ENCODE measurements at regions not wholly inside any gene's neighbourhood (a gene's known extent, or its start where the extent isn't known, plus 50 kb on each side); places are given as distances from the start of the nearest gene placed in this dataset.

DNA sequence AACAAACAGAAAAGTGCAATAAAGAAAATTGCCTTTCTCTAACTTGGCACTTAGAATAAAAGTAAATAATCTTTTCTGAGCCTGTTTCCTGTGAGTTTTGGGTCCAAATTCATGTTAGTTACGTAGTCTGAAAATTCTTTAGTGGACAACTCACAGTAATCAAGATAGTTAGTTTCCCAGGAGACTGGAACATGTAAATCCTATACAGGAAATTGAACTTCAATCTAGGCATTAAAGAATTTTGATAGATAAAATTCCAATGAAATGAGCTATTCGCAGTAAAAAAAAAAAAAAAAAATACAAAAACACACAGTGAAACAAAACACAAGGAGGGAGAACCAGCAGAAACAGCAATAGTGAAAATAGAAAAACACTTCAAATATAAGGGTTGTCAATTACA, 83.8 kb upstream of the REG3G start:
- TF ChIP-seq, protein P1, sequence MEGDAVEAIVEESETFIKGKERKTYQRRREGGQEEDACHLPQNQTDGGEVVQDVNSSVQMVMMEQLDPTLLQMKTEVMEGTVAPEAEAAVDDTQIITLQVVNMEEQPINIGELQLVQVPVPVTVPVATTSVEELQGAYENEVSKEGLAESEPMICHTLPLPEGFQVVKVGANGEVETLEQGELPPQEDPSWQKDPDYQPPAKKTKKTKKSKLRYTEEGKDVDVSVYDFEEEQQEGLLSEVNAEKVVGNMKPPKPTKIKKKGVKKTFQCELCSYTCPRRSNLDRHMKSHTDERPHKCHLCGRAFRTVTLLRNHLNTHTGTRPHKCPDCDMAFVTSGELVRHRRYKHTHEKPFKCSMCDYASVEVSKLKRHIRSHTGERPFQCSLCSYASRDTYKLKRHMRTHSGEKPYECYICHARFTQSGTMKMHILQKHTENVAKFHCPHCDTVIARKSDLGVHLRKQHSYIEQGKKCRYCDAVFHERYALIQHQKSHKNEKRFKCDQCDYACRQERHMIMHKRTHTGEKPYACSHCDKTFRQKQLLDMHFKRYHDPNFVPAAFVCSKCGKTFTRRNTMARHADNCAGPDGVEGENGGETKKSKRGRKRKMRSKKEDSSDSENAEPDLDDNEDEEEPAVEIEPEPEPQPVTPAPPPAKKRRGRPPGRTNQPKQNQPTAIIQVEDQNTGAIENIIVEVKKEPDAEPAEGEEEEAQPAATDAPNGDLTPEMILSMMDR (IDR thresholded peaks at IDR 0.05; ENCODE audit: low read length) = no peak
- no peak for TF ChIP-seq EZH2 (IDR thresholded peaks at IDR 0.05; ENCODE audit: borderline replicate concordance, low read length)
- no peak overlapping the region for H2AFZ ChIP-seq (ENCODE audit: low read length)

DNA sequence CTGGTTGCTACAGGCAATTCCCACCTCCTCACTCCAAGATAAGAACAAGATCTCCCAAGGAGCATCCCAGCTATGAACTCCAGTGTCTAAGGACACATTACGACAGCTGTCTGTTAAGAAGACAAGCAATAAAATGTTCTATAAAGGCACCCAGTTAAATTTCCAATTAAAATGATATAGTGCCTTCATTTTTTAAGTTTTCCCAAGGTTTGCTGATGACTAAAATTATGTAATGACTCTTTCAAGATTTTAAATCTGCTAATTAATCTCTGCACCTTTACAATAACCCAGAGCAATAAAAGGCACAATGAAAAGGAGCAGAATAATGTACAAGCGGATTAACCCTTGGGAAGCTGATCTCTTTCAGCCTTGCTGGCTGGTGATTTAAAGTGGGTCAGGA, 61.6 kb upstream of the REG3G start:
- H3K27me3 ChIP-seq (ENCODE audit: insufficient read depth, low read length) = no peaks in the 10 kb centered on the region
- H3K27ac ChIP-seq (ENCODE audit: low read depth, low read length, poor library complexity, severe bottlenecking) = no peak overlapping the region

More for the DNA sequence above, 83.8 kb upstream of the REG3G start:
- Histone ChIP-seq H3K4me2 (ENCODE audit: low read length) (no peak overlapping the region), H3K4me1 (ENCODE audit: insufficient read depth, low read length, severe bottlenecking) (no peaks in the 10 kb centered on the region), H4K20me1 (ENCODE audit: insufficient read depth, low read length) (no peaks in the 10 kb centered on the region), H3K27ac (ENCODE audit: low read depth, low read length, poor library complexity, severe bottlenecking) (no peak overlapping the region), H3K36me3 (ENCODE audit: insufficient read depth, low read length) (no peaks in the 10 kb centered on the region), H3K27me3 (ENCODE audit: insufficient read depth, low read length) (no peaks in the 10 kb centered on the region), H3F3A (ENCODE audit: insufficient read depth, low read length) (no peaks in the 10 kb centered on the region), H3K9me3 (ENCODE audit: low read length) (no peaks in the 10 kb centered on the region), H3K9ac (ENCODE audit: low read length) (no peak overlapping the region), H3K4me3 (ENCODE audit: low read depth, low read length, poor library complexity, severe bottlenecking) (no peak overlapping the region), H3K79me2 (ENCODE audit: insufficient read depth, low read length) (no peaks in the 10 kb centered on the region), H3K9me2 (ENCODE audit: low read depth, low read length) (no peaks in the 10 kb centered on the region)

DNA sequence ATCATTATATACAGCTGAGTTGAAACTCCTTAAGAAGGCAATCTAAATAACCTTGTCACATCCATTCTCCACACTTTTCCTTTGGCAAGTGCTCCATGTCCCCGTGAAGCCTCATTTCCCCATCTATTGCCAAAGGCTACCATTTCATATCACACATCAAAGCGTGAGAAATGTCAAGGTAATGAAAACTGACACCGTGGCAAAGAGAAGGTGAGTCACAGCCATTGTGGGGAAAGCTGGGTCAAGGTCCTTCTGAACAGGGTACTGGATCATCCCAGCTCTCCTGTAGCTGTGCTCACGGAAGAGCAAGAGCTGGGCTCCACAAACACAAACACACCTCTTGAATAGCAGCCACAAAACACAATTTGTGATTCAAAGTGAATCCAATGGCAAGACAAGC, 58.2 kb upstream of the REG3G start:
- Histone ChIP-seq H3K9me3 (ENCODE audit: low read length) (no peaks in the 10 kb centered on the region), H3K27me3 (ENCODE audit: insufficient read depth, low read length) (no peaks in the 10 kb centered on the region), H3K4me3 (ENCODE audit: low read depth, low read length, poor library complexity, severe bottlenecking) (no peak overlapping the region), H3K79me2 (ENCODE audit: insufficient read depth, low read length) (no peaks in the 10 kb centered on the region), H3K4me2 (ENCODE audit: low read length) (no peak overlapping the region), H3K36me3 (ENCODE audit: insufficient read depth, low read length) (no peaks in the 10 kb centered on the region), H3K9ac (ENCODE audit: low read length) (no peak overlapping the region), H4K20me1 (ENCODE audit: insufficient read depth, low read length) (no peaks in the 10 kb centered on the region), H2AFZ (ENCODE audit: low read length) (no peak overlapping the region), H3K9me2 (ENCODE audit: low read depth, low read length) (no peaks in the 10 kb centered on the region), H3K27ac (ENCODE audit: low read depth, low read length, poor library complexity, severe bottlenecking) (no peak overlapping the region), H3F3A (ENCODE audit: insufficient read depth, low read length) (no peaks in the 10 kb centered on the region), H3K4me1 (ENCODE audit: insufficient read depth, low read length, severe bottlenecking) (no peaks in the 10 kb centered on the region)
- no peak for TF ChIP-seq EZH2 (IDR thresholded peaks at IDR 0.05; ENCODE audit: borderline replicate concordance, low read length)
- TF ChIP-seq, protein P1 (IDR thresholded peaks at IDR 0.05; ENCODE audit: low read length) = no peak

More for the DNA sequence above, 61.6 kb upstream of the REG3G start:
- Histone ChIP-seq H2AFZ (ENCODE audit: low read length) (no peak overlapping the region), H3K9ac (ENCODE audit: low read length) (no peak overlapping the region), H3K4me3 (ENCODE audit: low read depth, low read length, poor library complexity, severe bottlenecking) (no peak overlapping the region), H3F3A (ENCODE audit: insufficient read depth, low read length) (no peaks in the 10 kb centered on the region), H3K36me3 (ENCODE audit: insufficient read depth, low read length) (no peaks in the 10 kb centered on the region), H3K79me2 (ENCODE audit: insufficient read depth, low read length) (no peaks in the 10 kb centered on the region), H4K20me1 (ENCODE audit: insufficient read depth, low read length) (no peaks in the 10 kb centered on the region), H3K9me2 (ENCODE audit: low read depth, low read length) (no peaks in the 10 kb centered on the region), H3K4me2 (ENCODE audit: low read length) (no peak overlapping the region), H3K9me3 (ENCODE audit: low read length) (no peaks in the 10 kb centered on the region), H3K4me1 (ENCODE audit: insufficient read depth, low read length, severe bottlenecking) (no peaks in the 10 kb centered on the region)
- TF ChIP-seq, protein P1 (IDR thresholded peaks at IDR 0.05; ENCODE audit: low read length) = no peak
- TF ChIP-seq EZH2 (IDR thresholded peaks at IDR 0.05; ENCODE audit: borderline replicate concordance, low read length) = no peak

Data from OCI-LY1 (cell line).